ENCODE measurements at regions not wholly inside any gene's neighbourhood (a gene's known extent, or its start where the extent isn't known, plus 50 kb on each side); places are given as distances from the start of the nearest gene placed in this dataset.
"Not testable (repeated sequence)": the region's sequence is repeated elsewhere in the genome, so short reads cannot be mapped to it uniquely, and the experiment has no call there.

DNA sequence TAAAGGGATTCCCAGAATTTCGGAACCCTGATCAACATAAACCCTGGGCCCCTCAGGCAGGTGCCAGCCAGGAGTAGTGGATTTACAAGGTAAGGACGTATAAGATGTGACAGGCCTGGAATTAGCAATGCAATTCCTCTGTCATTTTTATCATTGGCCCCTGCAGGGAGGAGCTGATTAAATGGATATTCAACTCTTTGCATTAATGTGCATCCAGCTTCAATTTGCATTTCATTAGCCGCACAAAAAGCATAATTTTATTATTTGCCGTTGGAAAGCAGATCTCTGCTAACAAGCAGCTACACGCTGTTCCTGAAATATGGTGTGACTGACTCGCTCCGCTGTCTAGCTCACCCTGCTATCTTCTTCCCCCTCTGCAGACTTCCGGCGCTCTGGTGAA, 195.8 kb downstream of the RPS24 start:
- FAIRE-seq (no peak), DNase-seq (ENCODE audit: extremely low spot score, insufficient read length, low read depth) (no peak)

DNA sequence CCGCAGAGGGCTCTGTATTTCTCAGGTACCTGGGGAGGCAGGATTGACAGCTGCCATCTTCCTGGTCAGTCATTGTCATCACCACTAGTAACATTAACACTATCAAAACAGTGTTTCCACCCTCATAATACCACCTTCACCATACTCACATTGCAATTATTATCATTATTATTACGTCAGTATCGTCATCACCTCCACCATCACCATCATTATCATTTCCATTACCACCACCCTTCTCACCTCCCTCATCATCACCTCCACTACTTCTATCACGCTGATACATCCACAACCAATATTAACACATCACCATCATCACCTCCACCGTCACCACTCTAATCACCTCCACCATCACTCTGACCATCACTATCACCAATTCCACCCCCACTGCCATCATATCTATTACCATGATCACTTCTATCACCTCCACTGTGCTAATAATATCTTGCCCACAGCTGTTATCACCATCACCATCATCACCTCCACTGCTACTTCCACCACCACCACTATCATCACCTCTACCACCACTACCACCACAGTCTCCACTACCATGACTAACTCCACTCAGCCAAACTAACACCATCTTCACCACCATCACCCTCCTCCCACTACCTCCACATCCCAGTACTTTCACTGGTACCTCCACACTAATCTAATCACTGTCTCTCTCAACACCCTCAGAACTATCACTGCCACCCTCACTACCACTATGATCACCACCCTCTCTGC, 196.4 kb downstream of the RPS24 start:
- DNase-seq (ENCODE audit: extremely low spot score, insufficient read length, low read depth) (no peak), FAIRE-seq (no peak)

DNA sequence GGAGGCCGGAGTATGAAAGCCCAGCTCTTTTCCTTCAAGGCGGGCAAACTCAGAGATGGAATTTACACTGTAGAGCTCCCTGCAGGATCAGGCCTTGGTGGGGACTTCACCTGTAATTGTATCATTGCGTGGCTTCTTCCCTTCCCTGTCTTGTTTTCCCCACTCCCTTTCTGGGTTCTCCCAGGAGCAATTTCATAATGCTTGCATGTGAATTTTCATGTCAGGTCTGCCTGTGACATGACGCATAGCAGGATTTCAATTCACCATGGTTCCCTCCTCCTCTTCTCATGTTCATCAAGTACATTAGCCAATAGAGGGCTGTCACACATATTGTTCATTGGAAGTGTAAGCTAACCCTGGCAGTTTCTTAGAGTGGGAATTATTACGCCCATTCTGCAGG, 197.7 kb downstream of the RPS24 start:
- FAIRE-seq (no peak), DNase-seq (ENCODE audit: extremely low spot score, insufficient read length, low read depth) (no peak)

DNA sequence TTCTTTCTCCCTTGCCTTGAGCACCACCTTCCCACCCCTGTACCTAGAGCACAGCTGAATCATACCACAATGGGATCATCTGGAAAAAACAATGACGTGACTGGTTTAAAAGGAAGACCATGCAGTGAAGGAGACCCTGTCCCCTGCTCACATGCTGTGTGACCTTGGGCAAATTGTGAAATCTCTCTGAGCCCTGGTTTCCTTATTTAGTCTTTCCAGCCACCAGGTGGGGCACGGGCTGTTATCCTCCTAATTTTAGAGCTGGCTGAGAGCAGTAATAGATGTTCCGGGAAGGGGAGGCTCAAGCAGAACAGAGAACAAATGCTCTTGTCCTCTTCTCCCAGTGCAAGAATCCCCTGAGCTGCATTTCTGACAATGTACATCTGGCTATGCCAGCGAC, 198.3 kb downstream of the RPS24 start:
- FAIRE-seq = no peak

DNA sequence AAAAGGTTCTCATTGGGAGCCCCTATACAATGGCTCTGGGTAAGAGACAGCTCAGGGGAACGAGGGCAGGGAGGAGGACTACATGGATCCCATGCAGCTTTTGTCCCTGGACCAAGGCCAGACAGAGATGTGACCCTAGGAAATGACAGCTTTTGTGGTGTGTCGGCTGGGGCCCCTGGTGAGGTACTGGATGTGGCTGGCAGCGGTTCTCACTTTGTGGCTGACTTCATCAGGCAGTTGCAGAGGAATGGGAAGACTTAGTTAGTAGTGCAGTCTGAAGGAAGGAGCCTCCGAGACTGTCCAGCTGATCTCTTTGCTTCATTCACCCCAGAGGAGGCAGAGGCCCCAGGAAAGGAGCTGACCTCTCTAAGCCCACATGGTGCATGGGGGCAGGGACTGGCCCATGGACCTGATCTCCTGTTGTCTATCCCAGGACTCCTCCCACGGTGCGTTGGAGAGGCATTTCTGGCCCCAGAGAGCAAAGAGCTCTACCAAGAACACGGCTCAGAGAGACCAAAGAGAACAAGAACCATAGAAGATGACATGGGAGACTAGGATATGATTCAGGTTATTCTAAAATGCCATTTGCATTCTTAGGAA, 202.9 kb downstream of the RPS24 start:
- DNase-seq (ENCODE audit: extremely low spot score, insufficient read length, low read depth) = no peak
- FAIRE-seq = no peak

More for the DNA sequence above, 198.3 kb downstream of the RPS24 start:
- DNase-seq (ENCODE audit: extremely low spot score, insufficient read length, low read depth) = no peak

DNA sequence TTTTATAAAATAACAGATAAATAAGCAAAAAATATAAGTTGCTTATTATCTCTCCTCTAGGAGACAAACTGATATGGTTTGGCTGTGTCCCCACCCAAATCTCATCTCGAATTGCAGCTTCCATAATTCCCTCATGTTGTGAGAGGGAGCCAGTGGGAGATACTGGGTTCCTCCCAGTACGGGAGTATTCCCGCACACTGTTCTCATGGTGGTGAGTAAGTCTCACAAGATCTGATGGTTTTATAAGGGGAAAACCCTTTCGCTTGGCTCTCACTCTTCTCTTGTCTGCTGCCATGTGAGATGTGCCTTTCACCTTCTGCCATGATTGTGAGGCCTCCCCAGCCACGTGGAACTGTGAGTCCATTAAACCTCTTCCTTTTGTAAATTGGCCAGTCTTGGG, 204.3 kb downstream of the RPS24 start:
- not testable (repeated sequence) for FAIRE-seq; DNase-seq (ENCODE audit: extremely low spot score, insufficient read length, low read depth)

DNA sequence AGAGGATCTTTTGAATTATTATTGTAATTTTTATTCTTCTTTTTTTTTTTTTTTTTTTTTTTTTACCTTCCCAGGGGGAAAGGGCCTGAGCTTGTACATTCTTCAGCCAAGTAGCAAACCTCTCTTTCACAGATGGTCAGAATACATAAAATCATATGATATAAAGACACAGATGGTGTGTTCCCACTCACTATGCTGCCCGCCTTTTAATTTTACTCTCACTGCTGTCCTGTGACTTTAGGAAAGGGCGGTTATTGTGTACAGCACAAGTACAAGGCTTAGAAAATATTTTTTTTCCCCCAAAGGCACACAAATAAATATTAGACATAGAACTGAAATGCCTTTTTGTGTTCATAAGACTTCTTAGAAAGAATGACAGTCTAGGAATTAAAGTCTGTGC, 213.6 kb downstream of the RPS24 start:
- FAIRE-seq = no peak

DNA sequence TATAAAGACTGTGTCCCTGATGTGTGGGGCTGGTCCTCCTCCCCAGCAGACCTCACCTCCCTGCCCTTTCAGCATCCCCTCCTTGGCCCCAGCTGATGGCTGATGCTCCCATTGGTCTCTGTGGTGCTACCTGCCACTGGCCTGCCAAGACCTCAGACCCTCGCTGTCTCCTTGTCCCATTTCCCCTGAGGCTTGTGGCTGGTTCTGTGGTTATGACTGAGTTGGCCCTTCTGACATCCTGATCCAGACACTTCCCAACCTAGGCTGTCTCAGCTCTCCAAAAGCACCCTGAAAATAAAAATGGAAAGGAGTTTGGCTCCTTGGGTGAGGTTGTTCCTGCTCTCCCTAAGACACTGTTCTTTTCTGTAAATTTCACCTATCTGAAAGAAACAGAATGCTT, 214.2 kb downstream of the RPS24 start:
- FAIRE-seq (no peak), DNase-seq (ENCODE audit: extremely low spot score, insufficient read length, low read depth) (no peak)

More for the DNA sequence above, 213.6 kb downstream of the RPS24 start:
- DNase-seq (ENCODE audit: extremely low spot score, insufficient read length, low read depth) = no peak

DNA sequence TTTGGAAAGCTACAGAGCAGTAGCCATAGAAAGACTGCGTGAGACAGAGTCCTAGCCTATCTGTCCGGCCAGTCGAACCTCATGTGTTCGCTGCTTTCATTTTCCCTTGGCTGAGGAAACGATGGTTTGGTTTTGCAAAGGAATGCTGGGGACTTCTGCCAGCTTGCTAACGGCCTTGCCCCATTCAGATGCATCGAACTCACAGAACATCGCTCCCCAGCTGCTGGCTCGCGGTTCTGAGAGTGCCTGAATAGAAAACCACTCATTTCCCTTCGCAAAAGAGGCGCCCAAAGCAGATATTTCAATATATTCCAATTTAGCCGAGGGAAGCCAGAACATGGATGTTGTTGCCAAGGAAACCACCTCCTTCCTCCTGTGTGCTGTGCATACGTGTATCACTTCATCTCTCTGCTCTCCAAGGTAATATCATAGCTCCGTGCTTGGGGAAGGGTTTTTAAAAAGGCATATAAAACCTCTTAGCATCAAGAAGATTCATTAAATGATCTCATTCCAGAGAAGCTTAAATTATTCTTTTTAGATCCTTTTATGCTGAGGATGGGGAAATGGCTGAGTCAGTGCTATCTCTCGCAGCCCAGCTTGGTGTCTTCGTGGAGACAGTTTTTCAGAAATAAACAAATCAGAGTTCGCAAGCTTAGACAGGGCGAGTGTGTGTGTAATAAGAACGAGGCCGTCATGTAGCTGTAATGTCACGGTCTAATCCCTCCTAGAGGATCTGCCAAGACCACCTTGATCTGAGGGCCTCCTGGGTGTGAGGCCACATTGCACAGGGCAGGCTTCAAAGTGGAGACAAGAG, 215.2 kb downstream of the RPS24 start:
- DNase-seq (ENCODE audit: extremely low spot score, insufficient read length, low read depth) (no peak), FAIRE-seq (no peak)

DNA sequence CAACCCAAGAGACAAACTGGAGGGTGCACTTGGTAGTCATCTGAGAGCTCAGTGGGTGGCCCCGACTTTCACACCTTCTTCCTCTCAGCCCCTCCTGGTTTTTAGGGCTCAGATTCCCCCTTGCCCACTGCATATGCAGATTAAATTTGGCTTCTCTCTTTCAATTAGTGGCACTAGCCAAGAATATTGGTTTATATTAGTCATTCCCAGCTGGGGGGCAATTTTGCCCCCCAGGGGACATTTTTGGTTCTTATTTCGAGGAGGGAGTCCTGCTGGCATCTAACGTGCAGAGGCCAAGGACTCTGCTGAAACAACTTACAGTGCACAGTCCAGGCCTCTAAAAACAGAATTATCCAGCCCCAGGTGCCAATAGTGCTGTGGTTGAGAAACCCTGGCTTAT, 216.0 kb downstream of the RPS24 start:
- DNase-seq (ENCODE audit: extremely low spot score, insufficient read length, low read depth) (no peak), FAIRE-seq (no peak)

DNA sequence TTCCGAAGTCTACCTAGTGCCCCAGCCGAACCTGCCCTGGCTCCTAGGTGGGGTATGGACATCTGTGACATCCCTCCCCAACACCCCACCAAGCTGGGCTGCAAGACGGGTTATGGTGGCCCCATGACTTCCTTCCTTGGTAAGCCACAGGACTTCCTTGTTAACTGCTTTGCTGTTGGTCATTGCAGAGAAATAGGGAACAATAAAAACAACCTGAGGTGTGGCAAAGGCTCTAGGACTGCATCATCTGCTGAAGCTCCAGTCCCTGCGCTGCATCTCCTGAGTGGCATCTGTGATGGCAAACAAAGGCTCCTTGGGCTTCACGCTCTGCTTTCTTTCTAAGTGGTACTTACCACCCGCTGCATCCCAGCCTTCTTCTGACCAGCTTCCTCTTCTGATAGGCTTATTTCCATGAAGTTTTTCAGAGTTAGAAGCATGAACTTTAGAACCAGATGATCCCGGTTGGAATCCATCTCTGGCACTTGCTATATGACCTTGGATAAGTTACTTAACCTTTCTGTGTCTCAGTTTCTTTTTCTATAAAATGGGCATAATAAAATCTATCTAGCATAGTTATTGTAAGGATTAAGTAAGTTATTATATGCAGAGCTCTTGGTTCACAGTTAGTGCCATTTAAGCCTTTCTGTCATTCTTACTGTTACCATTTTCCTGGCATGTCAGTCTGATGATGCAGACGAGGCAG, 216.8 kb downstream of the RPS24 start:
- no peak for DNase-seq (ENCODE audit: extremely low spot score, insufficient read length, low read depth)

DNA sequence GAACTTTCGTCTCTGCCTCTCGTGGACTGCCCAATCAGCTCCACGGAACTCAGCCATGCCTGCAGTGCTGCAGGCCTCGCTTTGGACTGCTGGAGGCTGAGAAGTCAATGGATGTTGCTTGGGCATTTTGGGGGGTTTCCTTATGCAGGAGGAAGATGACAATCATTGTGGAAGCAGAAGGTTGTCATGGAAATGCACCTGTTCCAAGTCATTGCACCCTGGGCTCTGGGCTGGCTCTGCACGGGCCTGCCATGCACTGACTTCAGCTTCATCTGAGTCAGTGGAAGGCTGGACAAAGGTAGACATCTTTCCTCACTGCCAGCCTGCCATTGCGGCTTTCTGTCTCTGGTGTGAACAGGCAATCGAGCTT, 217.3 kb downstream of the RPS24 start:
- FAIRE-seq (no peak), DNase-seq (ENCODE audit: extremely low spot score, insufficient read length, low read depth) (no peak)

More for the DNA sequence above, 216.8 kb downstream of the RPS24 start:
- FAIRE-seq = no peak

DNA sequence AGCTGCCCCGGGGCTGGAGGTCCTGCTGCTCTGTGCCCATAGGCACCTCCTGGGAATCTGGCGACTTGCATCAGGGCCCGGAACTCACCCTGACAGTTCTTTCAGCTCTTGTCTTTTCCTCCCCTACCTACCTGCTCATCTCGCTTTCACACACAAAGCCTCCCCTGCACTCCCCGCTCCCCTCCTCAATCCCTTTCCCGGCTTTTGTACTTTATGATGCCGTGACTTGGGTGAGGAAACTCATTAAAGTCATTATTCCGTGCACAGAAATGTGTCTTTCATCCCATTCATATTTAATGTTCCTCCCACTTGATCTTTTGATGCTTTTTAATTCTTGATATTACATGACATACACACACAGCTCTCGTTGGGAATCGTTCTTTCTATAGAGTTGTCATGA, 218.6 kb downstream of the RPS24 start:
- DNase-seq (ENCODE audit: extremely low spot score, insufficient read length, low read depth) = no peak
- FAIRE-seq = no peak

DNA sequence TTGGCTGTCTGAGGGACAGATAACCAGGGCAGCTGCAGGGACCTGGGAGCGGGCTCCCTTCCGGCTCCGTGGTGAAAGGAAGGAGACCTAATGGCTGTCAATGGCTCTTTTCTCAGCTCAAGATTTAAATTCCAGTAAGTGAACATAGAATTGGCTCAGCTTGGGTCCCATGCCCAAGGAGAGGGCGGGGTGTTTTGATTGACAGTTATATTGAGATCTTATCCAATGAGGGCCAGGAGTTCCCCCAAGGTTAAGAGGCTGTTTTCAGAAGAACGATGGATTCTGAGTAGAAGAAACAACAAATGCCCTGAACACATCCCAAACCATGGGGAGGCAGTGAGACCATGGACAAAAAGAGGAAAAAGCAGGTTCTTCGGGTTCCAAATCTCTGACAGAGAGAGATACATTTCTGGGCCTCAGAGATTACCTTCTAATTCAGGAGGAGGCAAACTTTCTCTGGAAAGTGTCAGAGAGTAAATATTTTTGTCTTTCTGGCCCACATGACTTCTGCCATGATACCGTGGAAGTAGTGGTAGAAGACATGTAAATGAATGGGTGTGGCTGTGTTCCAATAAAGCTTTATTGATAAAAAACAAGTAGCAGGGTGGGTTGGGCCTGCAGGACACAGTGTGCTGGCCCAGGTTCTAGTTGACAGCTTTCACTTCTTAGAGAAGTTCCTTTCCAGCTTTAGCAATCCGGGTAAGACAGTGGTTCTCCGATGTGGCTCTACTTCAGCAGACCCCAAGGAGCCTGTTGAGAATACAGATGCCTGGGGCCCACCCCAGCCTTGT, 219.6 kb downstream of the RPS24 start:
- DNase-seq (ENCODE audit: extremely low spot score, insufficient read length, low read depth) (no peak), FAIRE-seq (no peak)

DNA sequence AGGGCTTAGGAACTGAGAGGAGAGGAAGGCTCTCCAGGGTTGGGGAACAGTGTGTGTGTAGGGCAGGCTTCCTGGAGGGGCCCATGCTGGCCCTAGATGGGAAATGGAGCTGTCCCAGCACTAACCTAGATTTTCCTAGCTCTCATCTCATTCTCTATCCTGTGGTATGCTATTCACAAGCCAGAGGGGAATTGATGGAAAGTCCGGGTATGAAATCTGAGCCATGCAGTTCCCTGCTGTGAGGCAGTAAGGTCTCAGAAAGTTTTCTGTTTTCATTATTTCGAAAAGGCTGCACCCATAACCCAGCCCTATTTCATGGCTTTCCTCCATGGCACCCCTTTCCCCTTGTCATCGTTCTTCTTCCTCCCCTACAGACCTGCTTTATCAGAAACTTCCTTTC, 220.3 kb downstream of the RPS24 start:
- DNase-seq (ENCODE audit: extremely low spot score, insufficient read length, low read depth) (no peak), FAIRE-seq (no peak)

DNA sequence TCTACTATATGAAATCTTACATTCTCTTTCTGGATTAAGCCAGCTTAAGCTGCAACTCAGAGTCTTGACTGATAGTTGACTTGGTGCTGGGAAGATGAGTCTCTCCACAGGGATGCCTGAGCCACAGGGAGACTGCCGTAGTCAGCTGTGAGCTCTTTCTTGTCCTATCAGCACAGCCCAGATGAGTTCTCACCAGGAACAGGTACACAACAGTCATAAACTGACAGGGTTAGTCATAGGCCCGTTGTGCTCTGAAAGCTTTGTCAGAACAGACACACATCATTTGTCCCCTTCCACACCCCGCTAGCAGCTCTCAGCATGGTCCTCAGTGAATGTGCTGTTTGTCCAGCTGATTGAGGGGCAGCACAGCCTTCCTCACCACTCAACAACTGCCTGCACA, 221.6 kb downstream of the RPS24 start:
- FAIRE-seq = no peak

DNA sequence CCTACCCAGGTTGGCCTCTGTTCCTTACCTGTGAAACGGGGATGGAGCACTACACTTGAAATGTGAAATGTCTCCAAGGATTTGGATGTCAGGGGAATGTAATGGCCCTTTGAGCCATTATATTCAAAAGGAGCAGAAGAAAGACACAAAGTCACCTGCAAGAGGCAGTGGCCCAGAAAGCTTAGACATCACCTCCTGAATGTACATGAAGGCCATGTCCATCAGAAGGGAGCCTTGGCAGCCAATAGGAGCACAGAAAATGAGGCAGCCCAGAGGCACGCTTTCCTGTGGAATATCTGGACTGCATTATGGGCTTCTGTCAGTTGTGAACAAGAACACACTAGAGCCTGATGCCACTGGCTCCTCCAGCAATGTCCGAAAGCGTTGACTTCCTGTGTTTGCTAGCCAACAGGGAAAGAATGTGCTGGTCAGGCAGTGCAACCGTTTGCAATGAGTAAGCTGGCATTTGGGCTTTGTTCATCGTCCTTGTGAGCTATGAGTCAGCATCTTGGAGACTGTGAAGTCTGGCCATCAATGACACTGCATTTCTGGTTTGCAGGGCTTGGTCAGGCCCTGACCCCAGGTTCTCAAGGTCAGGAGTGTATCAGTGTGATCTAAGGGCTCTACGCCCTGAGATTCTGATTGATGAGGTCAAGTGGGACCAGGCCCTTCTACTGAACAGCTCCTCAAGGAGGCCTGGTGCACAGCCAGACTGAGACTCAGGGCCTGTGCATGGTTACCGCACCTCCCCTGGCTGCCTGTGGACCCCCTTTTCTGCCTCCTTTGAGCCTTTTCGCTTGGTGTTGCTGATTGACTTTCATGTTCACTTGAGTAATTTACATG, 222.4 kb downstream of the RPS24 start:
- DNase-seq (ENCODE audit: extremely low spot score, insufficient read length, low read depth) = no peak
- FAIRE-seq = no peak

More for the DNA sequence above, 221.6 kb downstream of the RPS24 start:
- no peak for DNase-seq (ENCODE audit: extremely low spot score, insufficient read length, low read depth)

DNA sequence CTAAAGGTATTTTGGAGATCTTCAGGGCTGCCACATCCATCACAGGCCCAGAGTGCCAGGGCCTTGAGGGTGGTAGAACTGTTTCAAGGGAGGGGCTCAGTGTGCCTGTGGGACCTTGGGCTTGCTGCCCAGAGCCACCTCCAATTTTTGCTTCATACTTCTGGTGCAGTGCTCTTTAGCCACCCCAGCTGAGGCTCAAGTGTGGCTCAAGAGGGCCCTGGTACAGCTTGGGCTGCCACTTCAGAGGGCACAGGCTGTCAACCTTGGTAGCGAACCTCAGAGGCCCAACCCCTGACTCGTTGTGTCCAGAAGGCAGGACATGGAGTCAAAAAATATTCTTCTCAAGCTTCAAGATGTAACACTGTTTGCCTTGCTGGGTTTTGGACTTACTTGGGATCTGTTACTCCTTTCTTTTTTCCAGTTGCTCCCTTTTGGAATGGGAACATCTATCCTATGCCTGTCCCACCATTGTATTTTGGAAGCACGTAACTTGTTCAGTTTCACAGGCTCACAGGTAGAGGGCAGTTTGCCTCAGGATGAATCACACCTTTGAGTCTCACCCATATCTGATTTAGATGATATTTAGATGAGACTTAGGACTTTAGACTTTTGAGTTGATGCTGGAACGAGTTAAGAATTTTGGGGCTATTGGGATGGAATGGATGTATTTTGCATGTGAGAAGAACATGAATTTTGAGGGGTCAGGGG, 224.8 kb downstream of the RPS24 start:
- DNase-seq (ENCODE audit: extremely low spot score, insufficient read length, low read depth) (no peak), FAIRE-seq (no peak)

Data from GM18507 (cell line).